ENCODE measurements at regions not wholly inside any gene's neighbourhood (a gene's known extent, or its start where the extent isn't known, plus 50 kb on each side); places are given as distances from the start of the nearest gene placed in this dataset.

DNA sequence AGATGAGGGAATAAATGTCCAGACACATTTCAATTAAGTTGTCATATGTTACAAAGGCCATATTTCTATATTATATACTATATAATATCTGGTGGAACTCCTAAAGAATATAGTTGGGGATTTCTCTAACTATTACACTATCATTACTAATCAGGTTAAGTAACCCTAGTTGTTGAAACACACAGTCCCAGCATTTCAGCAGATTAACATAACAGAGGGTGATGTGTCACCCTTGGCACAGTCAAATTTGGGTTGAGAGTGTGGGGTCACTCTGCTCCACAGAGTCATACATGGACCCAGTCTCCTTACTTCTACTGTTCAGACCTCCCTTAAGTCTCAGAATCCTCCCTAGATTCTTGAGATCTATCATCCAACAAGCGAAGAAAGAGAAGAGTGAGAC is 496.4 kb upstream of the MDFIC2 start:
- no peak overlapping the region for H3K4me3 ChIP-seq (ENCODE audit: control insufficient read depth, low read depth, low read length)
- peak; percentile 16 for DNase-seq (ENCODE audit: low read depth)
- TF ChIP-seq, protein P1, sequence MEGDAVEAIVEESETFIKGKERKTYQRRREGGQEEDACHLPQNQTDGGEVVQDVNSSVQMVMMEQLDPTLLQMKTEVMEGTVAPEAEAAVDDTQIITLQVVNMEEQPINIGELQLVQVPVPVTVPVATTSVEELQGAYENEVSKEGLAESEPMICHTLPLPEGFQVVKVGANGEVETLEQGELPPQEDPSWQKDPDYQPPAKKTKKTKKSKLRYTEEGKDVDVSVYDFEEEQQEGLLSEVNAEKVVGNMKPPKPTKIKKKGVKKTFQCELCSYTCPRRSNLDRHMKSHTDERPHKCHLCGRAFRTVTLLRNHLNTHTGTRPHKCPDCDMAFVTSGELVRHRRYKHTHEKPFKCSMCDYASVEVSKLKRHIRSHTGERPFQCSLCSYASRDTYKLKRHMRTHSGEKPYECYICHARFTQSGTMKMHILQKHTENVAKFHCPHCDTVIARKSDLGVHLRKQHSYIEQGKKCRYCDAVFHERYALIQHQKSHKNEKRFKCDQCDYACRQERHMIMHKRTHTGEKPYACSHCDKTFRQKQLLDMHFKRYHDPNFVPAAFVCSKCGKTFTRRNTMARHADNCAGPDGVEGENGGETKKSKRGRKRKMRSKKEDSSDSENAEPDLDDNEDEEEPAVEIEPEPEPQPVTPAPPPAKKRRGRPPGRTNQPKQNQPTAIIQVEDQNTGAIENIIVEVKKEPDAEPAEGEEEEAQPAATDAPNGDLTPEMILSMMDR (conservative IDR thresholded peaks at IDR 0.05; ENCODE audit: control insufficient read depth, insufficient read depth, low read depth, low read length) = no peak

DNA sequence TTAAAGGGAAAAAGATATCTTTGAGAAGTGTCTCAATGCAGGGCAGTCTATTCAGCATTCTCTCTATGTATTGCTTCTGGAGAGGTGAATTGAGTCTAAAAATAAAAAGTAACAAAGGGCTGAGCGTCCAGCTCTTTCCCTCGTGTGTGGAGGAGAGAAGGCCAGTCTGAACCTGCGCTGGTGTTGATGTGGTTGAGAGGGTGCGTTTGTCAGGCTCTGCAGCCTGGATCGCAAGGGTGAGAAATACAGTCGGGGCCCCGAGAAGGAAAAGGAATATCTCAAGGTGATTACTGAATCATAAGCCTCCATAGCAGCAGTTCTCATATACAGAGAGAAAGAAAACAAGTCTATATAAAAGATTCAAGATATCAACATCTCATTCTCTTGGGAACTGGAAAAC is 494.1 kb upstream of the MDFIC2 start:
- TF ChIP-seq, protein P1 (conservative IDR thresholded peaks at IDR 0.05; ENCODE audit: control insufficient read depth, insufficient read depth, low read depth, low read length) = no peak
- no peak overlapping the region for H3K4me3 ChIP-seq (ENCODE audit: control insufficient read depth, low read depth, low read length)
- DNase-seq (ENCODE audit: low read depth) = no peak

DNA sequence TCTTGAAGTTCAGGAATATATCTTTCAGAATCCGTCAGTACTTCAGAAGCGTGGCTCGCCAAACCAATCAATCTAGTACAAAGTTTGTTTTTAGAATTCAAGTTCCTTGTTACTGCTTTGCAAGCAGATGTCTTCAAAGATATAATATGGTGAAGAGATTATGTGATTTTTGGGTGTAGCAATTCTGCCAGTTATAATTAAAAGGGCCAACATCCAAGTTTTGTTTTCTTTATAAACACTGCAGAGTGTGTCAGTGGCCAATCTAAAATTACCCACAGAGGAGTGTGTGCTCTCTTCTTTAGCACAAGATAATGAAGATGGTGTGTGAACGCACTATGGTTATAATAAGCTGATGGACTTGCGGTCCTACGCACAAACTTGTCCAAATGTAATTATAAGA is 493.6 kb upstream of the MDFIC2 start:
- TF ChIP-seq, protein P1 (conservative IDR thresholded peaks at IDR 0.05; ENCODE audit: control insufficient read depth, insufficient read depth, low read depth, low read length) = no peak
- DNase-seq (ENCODE audit: low read depth) = no peak
- H3K4me3 ChIP-seq (ENCODE audit: control insufficient read depth, low read depth, low read length) = no peak overlapping the region

DNA sequence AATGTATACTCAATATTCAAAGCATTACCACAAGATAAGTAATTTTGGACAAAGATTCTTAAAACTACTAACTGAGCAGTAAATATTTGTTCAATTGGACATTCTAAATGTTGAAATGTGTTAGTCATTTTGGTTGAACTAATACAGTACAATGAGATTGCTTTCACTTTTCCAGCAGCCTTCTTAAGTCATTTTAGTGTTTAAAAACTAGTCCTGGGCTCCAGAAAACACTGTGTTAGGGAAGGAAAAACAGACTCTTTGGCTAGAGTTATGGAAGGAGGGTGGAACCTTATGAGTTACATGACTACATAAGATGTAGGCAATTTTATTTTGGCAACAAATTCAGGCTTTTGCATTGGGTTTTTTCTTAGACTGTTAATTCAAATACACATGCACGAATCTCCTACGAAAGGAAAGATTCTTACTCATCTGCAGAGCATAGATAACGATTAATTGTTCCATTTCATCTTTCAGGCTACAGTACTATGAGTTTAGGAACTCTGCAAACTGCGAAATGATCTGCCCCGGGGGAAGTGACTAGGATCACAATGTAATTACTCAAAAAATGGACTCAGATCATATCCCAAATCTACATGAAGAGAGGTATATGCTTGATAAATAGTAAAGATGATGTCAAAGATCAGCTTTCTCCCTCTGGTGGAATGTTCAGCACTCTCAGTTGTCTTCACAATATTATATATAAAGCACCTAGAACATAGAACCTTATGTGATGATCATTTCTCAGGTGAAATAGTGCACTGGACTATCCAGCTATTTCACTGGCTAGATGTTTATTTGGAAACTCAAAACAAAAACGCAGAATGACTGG is 492.8 kb upstream of the MDFIC2 start:
- TF ChIP-seq, protein P1 (conservative IDR thresholded peaks at IDR 0.05; ENCODE audit: control insufficient read depth, insufficient read depth, low read depth, low read length) = peak; percentile 28
- peak; percentile 79 for DNase-seq (ENCODE audit: low read depth)
- peak overlapping the region; percentile 28 for H3K4me3 ChIP-seq (ENCODE audit: control insufficient read depth, low read depth, low read length)

DNA sequence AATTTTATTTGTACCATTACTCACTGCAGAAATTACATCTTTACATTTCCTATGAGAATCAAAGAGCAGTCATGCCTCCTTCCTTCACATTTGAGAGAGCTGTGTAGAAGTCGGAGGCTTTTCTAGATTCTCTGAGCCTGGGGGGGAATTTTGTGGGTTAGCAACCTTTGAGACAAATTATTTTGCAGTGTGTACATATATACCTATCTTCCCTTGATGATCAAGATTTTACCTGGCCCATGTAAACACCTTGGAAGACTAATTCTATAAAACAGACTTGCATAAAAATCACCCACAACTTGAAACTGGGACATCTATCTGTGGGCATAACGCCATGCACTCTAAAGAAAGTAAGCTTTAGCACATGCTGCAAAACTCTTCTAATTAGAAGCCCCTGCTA is 491.5 kb upstream of the MDFIC2 start:
- TF ChIP-seq, protein P1 (conservative IDR thresholded peaks at IDR 0.05; ENCODE audit: control insufficient read depth, insufficient read depth, low read depth, low read length) = no peak
- no peak for DNase-seq (ENCODE audit: low read depth)
- no peak overlapping the region for H3K4me3 ChIP-seq (ENCODE audit: control insufficient read depth, low read depth, low read length)

DNA sequence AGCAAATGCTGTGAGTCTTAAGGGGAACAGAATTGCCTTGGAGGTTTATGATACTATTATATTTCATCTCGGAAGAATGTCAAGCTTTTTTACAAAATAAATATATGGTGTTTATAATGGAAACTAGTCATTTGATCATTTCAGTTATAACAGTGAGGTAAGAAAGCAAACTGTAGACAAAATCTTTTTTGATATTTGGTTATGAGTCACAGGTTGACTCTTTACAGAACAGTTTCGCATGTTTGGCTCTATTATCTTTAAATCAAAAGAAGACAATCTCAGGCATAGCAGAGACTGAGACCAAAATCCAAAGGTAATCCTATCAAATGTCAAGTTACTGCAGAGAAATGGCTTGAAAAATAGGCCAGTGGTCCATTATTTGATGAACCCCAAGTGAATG is 490.9 kb upstream of the MDFIC2 start:
- TF ChIP-seq, protein P1 (conservative IDR thresholded peaks at IDR 0.05; ENCODE audit: control insufficient read depth, insufficient read depth, low read depth, low read length) = no peak

More for the DNA sequence above, 490.9 kb upstream of the MDFIC2 start:
- H3K4me3 ChIP-seq (ENCODE audit: control insufficient read depth, low read depth, low read length) = no peak overlapping the region
- no peak for DNase-seq (ENCODE audit: low read depth)

All from fibroblast of mammary gland (primary cell).